HG03060 (cell line): ENCODE measurements at regions not wholly inside any gene's neighbourhood (a gene's known extent, or its start where the extent isn't known, plus 50 kb on each side); places are given as distances from the start of the nearest gene placed in this dataset.

Source experiments
- ATAC-seq: cut with Tn5 transposase; IDR thresholded peaks from one replicate; pipeline ENCODE4 v1.9.1; 2021; ENCODE audit warnings: low read depth, moderate number of reproducible peaks; ENCODE audit not compliant: unreplicated experiment

GRCh38 chr5:147036691-147037245, 158.2 kb upstream of the PPP2R2B start:
- no peak for ATAC-seq

- peak; percentile 76 for ATAC-seq
These were observed 159.1 kb upstream of the PPP2R2B start for GRCh38 chr5:147037515-147038205.

DNA sequence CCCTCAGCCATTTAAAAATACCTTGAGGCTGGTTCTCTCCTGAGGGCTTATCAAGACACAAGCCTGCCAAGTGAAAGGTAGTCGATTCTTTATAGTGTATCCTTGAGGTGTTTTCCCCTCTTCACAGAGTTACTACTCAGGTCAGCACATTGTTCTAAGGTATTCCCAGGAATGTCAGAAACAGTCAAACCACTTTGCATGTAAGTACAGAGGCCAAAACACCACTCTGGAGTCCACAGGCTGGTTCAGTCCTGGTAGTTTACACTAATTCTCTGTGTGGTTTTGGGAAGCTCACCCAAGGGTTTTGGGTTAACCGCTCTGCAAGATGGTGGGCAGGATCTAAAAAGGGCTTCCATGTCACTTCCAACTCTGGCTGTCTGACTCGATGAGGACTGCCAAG, 162.3 kb upstream of the PPP2R2B start:
- ATAC-seq = no peak

DNA sequence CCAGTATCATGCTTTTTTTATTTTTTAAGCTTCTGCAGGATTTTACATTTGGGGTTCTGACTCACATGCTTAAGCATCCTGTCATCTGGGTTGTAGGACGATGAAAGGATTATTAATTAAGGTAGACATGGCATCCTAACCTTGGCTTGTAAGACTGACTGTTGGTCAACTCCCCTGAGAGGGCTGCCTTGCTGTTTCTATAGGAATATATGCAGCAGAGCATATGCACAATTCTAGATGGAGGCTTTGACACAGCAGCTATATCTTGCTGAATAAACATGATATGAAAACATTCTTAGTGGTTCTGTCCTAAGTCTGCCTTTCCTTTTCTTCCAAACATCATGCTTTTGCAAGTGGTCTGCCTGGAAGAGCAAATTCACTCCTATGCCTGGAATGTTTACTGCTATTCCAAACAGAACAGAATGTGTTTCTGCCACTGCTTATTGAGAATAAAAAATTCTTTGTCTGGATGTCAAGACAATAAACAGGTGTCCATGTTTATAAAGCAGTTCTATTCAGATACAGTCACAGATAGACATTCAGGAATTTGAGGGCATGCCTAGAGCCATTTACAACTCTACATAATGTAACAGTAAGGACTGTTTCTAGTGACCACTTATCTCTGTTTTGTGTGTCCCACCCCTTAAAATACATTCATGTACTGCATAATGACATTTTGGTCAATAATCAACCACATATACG, 166.2 kb upstream of the PPP2R2B start:
- no peak for ATAC-seq

GRCh38 chr5:147045290-147045689, 166.7 kb upstream of the PPP2R2B start:
- no peak for ATAC-seq

- ATAC-seq = no peak
These were observed 167.7 kb upstream of the PPP2R2B start for GRCh38 chr5:147046281-147046680.

GRCh38 chr5:147046894-147047293, 168.3 kb upstream of the PPP2R2B start:
- ATAC-seq = no peak

- no peak for ATAC-seq
These were observed 171.2 kb upstream of the PPP2R2B start for GRCh38 chr5:147049764-147050163.

GRCh38 chr5:147050172-147050571, 171.6 kb upstream of the PPP2R2B start:
- ATAC-seq = no peak

DNA sequence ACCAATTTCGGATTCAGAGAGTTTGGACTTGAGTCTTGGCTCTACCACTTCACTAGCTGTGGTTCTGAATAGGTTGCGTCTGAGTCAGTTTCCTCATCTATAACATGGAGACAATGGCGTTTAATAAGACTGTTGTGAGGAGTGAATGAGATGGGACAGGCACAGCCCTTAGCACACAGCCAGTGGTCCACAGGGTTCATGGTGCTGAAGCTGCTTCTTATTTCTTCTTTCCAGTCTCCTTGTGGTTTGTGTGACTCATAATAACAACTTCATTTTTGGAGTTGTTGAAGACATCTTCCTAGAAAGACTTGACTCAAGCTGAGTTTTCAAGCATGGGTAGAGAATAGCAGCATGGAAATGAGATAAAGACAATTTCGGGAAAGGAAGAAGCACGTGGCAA, 172.6 kb upstream of the PPP2R2B start:
- ATAC-seq = no peak

DNA sequence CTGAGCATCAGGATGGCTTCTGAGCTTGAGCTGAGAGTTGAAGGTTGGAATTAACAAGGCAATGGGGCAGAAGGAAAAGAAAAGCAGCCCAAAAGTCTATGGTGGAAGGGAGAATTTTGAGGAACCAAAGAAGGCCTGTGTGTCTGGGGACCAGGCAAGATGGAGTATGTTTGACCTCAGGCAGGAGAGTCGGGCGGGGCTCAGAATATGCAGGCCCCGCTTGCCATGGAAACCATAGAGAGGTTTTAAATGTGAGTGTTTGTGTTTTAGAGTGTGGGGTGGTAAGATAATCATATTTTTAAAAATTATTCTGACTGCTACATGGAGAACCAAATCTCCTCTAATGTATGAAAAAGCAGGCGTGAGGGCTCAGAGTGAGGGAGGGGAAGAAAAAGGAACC, 174.0 kb upstream of the PPP2R2B start:
- ATAC-seq = no peak

- ATAC-seq = no peak
These were observed 176.7 kb upstream of the PPP2R2B start for GRCh38 chr5:147055089-147055826.

GRCh38 chr5:147055850-147056566, 177.5 kb upstream of the PPP2R2B start:
- no peak for ATAC-seq

- ATAC-seq = no peak
These were observed 177.8 kb upstream of the STK32A start for GRCh38 chr5:147057051-147057450.

DNA sequence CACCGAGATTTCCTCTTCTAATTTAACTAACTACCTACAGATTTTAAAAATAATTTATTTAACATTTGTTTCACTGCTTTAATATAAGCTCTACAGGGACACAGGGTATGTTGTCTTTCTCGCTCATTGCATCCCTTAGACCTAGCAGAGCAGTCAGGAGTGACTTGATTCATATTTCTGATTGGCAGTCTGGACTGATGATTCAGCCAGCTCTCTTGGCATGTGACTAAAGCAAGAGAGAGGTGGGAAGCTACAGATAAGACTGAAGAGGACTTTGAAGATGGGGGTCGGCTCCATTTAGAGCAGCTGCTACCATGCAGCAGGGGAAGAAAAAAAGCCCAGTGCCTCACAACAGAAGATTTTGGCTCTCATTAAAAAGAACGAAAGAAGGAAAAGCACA, 173.4 kb upstream of the STK32A start:
- no peak for ATAC-seq

GRCh38 chr5:147062427-147062826, 172.4 kb upstream of the STK32A start:
- ATAC-seq = no peak

DNA sequence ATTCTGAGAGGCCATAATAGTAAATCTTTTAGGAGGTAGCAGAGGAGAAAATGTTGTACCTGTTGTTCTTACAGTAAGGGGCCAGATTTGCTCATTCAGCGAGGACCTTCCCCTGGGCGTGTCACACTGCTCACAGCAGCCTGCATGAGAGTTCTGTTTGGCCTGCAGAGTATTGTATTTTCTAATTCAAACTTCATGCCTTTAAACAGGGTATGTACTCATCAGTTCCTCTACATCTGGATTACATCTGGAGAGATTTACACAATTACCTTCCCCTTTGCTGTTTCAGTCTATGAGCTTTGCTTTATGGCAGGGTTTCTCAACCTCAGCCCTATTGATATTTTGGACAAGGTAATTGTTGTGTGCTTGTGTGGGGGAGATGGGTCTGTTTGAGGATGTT, 170.9 kb upstream of the STK32A start:
- ATAC-seq = no peak

DNA sequence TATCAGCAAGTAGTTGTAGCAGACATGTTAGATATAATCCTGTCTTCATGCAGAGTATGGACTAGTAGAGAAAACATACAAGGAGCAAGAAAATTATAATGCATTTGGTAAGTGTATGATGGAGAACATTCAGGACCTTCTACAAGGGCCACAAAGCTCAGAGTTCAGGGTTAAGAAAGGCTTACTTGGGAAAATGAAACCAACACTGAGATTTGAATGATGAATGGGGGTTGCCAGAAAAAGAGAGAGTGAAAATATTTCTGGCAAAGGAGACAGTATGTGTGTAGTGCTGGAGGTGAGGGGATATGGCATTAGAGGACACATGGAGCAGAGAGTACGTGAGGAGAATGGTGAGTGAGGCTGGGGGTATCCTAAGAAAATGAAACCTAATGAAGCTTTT, 169.8 kb upstream of the STK32A start:
- ATAC-seq = no peak

DNA sequence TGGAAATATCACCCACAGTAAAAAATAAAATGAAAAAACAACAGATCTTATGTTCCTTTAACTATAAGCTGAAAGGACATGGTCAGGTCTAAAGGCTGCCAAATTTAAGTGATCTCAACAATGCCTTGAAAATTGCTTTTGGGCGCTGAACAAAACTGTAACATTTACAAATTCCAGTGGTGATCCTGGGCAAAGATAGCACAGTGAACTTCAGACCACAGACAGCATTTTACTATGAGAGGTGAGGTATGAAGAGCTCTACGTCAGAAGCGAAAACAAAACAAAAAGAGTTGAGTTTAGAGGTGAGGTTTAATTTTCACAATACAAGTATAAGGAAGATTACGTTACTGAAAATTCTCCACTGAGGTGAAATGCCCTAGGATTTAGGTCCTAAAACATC, 165.8 kb upstream of the STK32A start:
- no peak for ATAC-seq

DNA sequence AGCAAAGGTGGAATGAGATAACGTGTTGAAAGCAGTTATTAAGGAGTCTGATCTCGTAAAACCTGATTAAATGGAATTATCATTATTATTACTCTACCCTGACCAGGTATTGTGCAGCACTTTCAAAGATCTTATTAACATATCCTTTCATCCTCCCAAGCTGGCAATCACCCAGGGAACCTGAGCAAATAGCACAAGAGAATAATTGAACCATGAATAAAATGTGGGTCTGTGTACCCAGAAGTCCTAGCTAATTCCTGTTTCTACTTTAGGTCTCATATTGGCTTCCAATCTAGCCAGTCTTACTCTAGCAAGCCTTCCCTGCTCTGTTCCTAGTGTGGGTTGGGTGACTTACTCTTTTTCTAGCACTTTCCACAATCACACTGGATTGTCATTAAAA, 162.2 kb upstream of the STK32A start:
- no peak for ATAC-seq

DNA sequence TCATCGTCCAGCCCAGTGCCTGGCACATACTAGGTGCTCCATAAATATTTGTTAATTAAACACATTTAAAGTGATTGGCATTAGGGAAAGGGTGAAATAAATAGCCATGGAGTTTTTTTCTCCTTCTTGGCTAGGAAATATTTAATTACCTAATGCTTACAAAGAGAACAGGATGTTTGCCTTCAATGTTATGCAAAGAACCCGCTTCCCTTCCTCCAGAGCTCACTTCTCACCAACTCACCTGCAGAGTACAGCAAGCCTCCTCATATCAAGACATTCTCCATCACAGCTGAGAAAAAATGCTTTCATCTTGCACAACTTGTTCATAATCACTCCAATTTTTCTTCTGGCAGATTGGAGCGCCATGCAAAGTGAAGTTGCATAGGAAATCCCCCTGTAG, 161.7 kb upstream of the STK32A start:
- ATAC-seq = no peak
